ENCODE measurements at regions not wholly inside any gene's neighbourhood (a gene's known extent, or its start where the extent isn't known, plus 50 kb on each side); places are given as distances from the start of the nearest gene placed in this dataset.

- TF ChIP-seq CTCF (IDR thresholded peaks at IDR 0.05; ENCODE audit: poor library complexity, severe bottlenecking) (no peak), POLR2AphosphoS5 (IDR thresholded peaks at IDR 0.05) (no peak), EP300 (conservative IDR thresholded peaks at IDR 0.05; ENCODE audit: poor library complexity, severe bottlenecking) (no peak), EZH2 (IDR thresholded peaks at IDR 0.05; ENCODE audit: borderline replicate concordance, insufficient read depth, low read length, poor library complexity, severe bottlenecking) (no peak)
Observed at GRCh38 chr6:108793516-108794251, 54.5 kb upstream of the ARMC2 start.

All from neural cell (in vitro differentiated cells).